H1 (cell line): ENCODE measurements at regions not wholly inside any gene's neighbourhood (a gene's known extent, or its start where the extent isn't known, plus 50 kb on each side); places are given as distances from the start of the nearest gene placed in this dataset.

Source experiments
- CTCF ChIA-PET: fragments of 300-600 bp; sonication (Branson Sonifier 250); formaldehyde crosslinking; loops from one replicate; lab custom pipeline; 2021; ENCODE audit not compliant: partially characterized antibody; lab: Charles Lee
- POLR2A ChIA-PET: fragments of 300-600 bp; sonication (Branson Sonifier 250); formaldehyde crosslinking; loops from one replicate; lab custom pipeline; 2021; ENCODE audit warnings: inconsistent platforms; ENCODE audit not compliant: partially characterized antibody; lab: Charles Lee
- DNase-seq, 2 experiments: peaks; one replicate each; pipeline versions ENCODE4 v3.0.0 to v3.0.0-alpha.2; 2010 to 2022; ENCODE audit warnings: low spot score in 2 of 2, low read depth in 1 of 2, mixed read lengths in 1 of 2
- FAIRE-seq: peaks from 2 replicates; lab custom pipeline; 2011; peaks lifted over from hg19 to GRCh38; lab: Jason Lieb, UNC
- H2AFZ ChIP-seq: 2 replicates; pipeline ENCODE4 v1.8.1; 2012; ENCODE audit warnings: low read length, inconsistent platforms
- H2AK5ac ChIP-seq: 2 replicates; pipeline ENCODE4 v1.6.1; 2013; ENCODE audit warnings: low read depth, low read length
- H2BK120ac ChIP-seq: replicated peaks from 2 replicates; pipeline ENCODE3; 2013; ENCODE audit warnings: low read depth, low read length, inconsistent platforms
- H2BK12ac ChIP-seq: 2 replicates; pipeline ENCODE4 v1.6.1; 2013; ENCODE audit warnings: low read depth, low read length
- H2BK15ac ChIP-seq: 2 replicates; pipeline ENCODE4 v1.6.1; 2013; ENCODE audit warnings: low read length
- H2BK20ac ChIP-seq: 2 replicates; pipeline ENCODE4 v1.6.1; 2013; ENCODE audit warnings: low read length
- H2BK5ac ChIP-seq: 2 replicates; pipeline ENCODE4 v1.6.1; 2013; ENCODE audit warnings: low read depth, low read length
- H3K14ac ChIP-seq: 2 replicates; pipeline ENCODE4 v1.6.1; 2013; ENCODE audit warnings: inconsistent platforms; ENCODE audit not compliant: insufficient read length
- H3K18ac ChIP-seq: 2 replicates; pipeline ENCODE4 v1.6.1; 2013; ENCODE audit warnings: low read length; ENCODE audit errors: extremely low read depth
- H3K23ac ChIP-seq: 2 replicates; pipeline ENCODE4 v1.6.1; 2013; ENCODE audit warnings: inconsistent platforms; ENCODE audit not compliant: insufficient read length
- H3K23me2 ChIP-seq: 2 replicates; pipeline ENCODE4 v1.6.1; 2013; ENCODE audit warnings: low read depth, low read length
- H3K27ac ChIP-seq: 2 replicates; pipeline ENCODE4 v1.6.1; 2011; ENCODE audit warnings: low read depth, low read length, inconsistent platforms
- H3K27me3 ChIP-seq, 4 experiments: replicated peaks in 1 of 4; 1 replicate in 1 of 4; 2 replicates in 3 of 4; pipeline versions ENCODE4 v1.6.1 to v1.8.1; 2011 to 2013; ENCODE audit warnings: low read length in 3 of 4, mild to moderate bottlenecking in 3 of 4, inconsistent platforms in 2 of 4, mixed read lengths in 2 of 4, moderate library complexity in 1 of 4; ENCODE audit not compliant: control insufficient read depth in 3 of 4, insufficient read depth in 3 of 4; ENCODE audit errors: extremely low read depth in 1 of 4
- H3K36me3 ChIP-seq, 4 experiments: 2 replicates each; pipeline versions ENCODE4 v1.6.1 to v1.8.1; 2011 to 2013; ENCODE audit warnings: mild to moderate bottlenecking in 4 of 4, low read length in 3 of 4, moderate library complexity in 2 of 4, control low read depth in 1 of 4, inconsistent platforms in 1 of 4; ENCODE audit not compliant: insufficient read depth in 4 of 4, control insufficient read depth in 2 of 4
- H3K4ac ChIP-seq: replicated peaks from 2 replicates; pipeline ENCODE3; 2013; ENCODE audit warnings: low read length, low read depth, mixed read lengths, inconsistent platforms; ENCODE audit not compliant: insufficient read length
- H3K4me1 ChIP-seq, 4 experiments: replicated peaks in 1 of 4; 1 replicate in 1 of 4; 2 replicates in 3 of 4; pipeline versions ENCODE4 v1.6.1 to v1.8.1; 2011 to 2013; ENCODE audit warnings: low read length in 3 of 4, inconsistent platforms in 2 of 4, mixed read lengths in 1 of 4; ENCODE audit not compliant: insufficient read depth in 4 of 4, control insufficient read depth in 3 of 4
- H3K4me2 ChIP-seq, 2 experiments: 2 replicates each; pipeline versions ENCODE4 v1.6.1 to v1.8.1; 2011 to 2013; ENCODE audit warnings: low read depth in 2 of 2, low read length in 2 of 2, control low read depth in 1 of 2, inconsistent platforms in 1 of 2, mild to moderate bottlenecking in 1 of 2; ENCODE audit not compliant: insufficient read depth in 1 of 2
- H3K4me3 ChIP-seq, 4 experiments: fragments of 200-600, 300-600 bp in 1 of 4; sonication (generic), shearing (Covaris generic), sonication (Bioruptor Twin) in 1 of 4; 2 replicates each; pipeline versions ENCODE4 v1.5.1 to v1.8.1; 2011 to 2016; ENCODE audit warnings: low read length in 4 of 4, low read depth in 3 of 4, control low read depth in 2 of 4, inconsistent platforms in 2 of 4, mild to moderate bottlenecking in 2 of 4, mixed read lengths in 1 of 4, moderate library complexity in 1 of 4; ENCODE audit not compliant: insufficient read depth in 2 of 4; ENCODE audit errors: extremely low read depth in 1 of 4
- H3K56ac ChIP-seq: replicated peaks from 2 replicates; pipeline ENCODE3; 2013; ENCODE audit warnings: low read depth, mild to moderate bottlenecking, mixed read lengths, low read length, inconsistent platforms; ENCODE audit not compliant: insufficient read length
- H3K79me1 ChIP-seq: 2 replicates; pipeline ENCODE4 v1.6.1; 2013; ENCODE audit warnings: low read depth, low read length, control low read depth
- H3K79me2 ChIP-seq, 2 experiments: 2 replicates each; pipeline versions ENCODE4 v1.6.1 to v1.8.1; 2012 to 2013; ENCODE audit warnings: low read length in 2 of 2, mild to moderate bottlenecking in 2 of 2, inconsistent platforms in 1 of 2; ENCODE audit not compliant: insufficient read depth in 2 of 2, control insufficient read depth in 1 of 2
- H3K9ac ChIP-seq, 4 experiments: replicated peaks in 1 of 4; 1 replicate in 1 of 4; 2 replicates in 3 of 4; pipeline versions ENCODE4 v1.6.1 to v1.8.1; 2011 to 2013; ENCODE audit warnings: low read depth in 3 of 4, low read length in 3 of 4, control low read depth in 2 of 4, mild to moderate bottlenecking in 2 of 4, moderate library complexity in 2 of 4, inconsistent platforms in 1 of 4; ENCODE audit errors: extremely low read depth in 1 of 4
- H3K9me3 ChIP-seq, 2 experiments: 2 replicates each; pipeline versions ENCODE4 v1.6.1 to v1.8.1; 2012 to 2013; ENCODE audit warnings: mild to moderate bottlenecking in 2 of 2, moderate library complexity in 2 of 2, control low read depth in 1 of 2, inconsistent platforms in 1 of 2, low read depth in 1 of 2, low read length in 1 of 2, mixed read lengths in 1 of 2; ENCODE audit not compliant: insufficient read depth in 2 of 2
- H4K20me1 ChIP-seq, 2 experiments: replicated peaks in 1 of 2; 2 replicates each; pipeline versions ENCODE3 to v1.8.1; 2011 to 2013; ENCODE audit warnings: inconsistent platforms in 2 of 2, low read length in 2 of 2, mild to moderate bottlenecking in 1 of 2; ENCODE audit not compliant: insufficient read depth in 2 of 2, control insufficient read depth in 1 of 2
- H4K5ac ChIP-seq: 2 replicates; pipeline ENCODE4 v1.6.1; 2013; ENCODE audit warnings: low read length, low read depth, mixed read lengths, inconsistent platforms; ENCODE audit not compliant: insufficient read length
- H4K8ac ChIP-seq: 2 replicates; pipeline ENCODE4 v1.8.0; 2013; ENCODE audit warnings: mild to moderate bottlenecking, moderate library complexity, low read length, inconsistent platforms; ENCODE audit not compliant: insufficient read depth; ENCODE audit errors: extremely low read depth
- H4K91ac ChIP-seq: replicated peaks from 2 replicates; pipeline ENCODE3; 2013; ENCODE audit warnings: low read length, mixed read lengths, inconsistent platforms; ENCODE audit not compliant: insufficient read length
- BCL11A ChIP-seq, 2 experiments: IDR thresholded peaks; one replicate each; pipeline ENCODE4 v1.6.1; 2011; ENCODE audit warnings: low read depth in 2 of 2, low read length in 2 of 2, mild to moderate bottlenecking in 2 of 2
- CHD2 ChIP-seq: IDR thresholded peaks from 2 replicates; pipeline ENCODE4 v1.6.1; 2012; ENCODE audit warnings: low read length, improper control_type of control experiment
- EGR1 ChIP-seq: IDR thresholded peaks from 2 replicates; pipeline ENCODE4 v1.6.1; 2011; ENCODE audit warnings: low read depth, low read length, borderline replicate concordance
- JUND ChIP-seq: IDR thresholded peaks from 2 replicates; pipeline ENCODE4 v1.6.1; 2011; ENCODE audit warnings: mild to moderate bottlenecking, improper control_type of control experiment, low read length
- KDM1A ChIP-seq: fragments of 200-600, 300-600 bp; sonication (generic); IDR thresholded peaks from 2 replicates; pipeline ENCODE4 v1.7.1; 2016; ENCODE audit warnings: mild to moderate bottlenecking, low read length, borderline replicate concordance
- NANOG ChIP-seq: IDR thresholded peaks from 2 replicates; pipeline ENCODE4 v1.6.1; 2011; ENCODE audit warnings: low read length, low read depth, mild to moderate bottlenecking, inconsistent platforms; ENCODE audit not compliant: insufficient read depth, poor library complexity, severe bottlenecking
- POLR2AphosphoS5 ChIP-seq: IDR thresholded peaks from 2 replicates; pipeline ENCODE4 v1.6.1; 2011; ENCODE audit warnings: low read depth, low read length
- RFX5 ChIP-seq: IDR thresholded peaks from 2 replicates; pipeline ENCODE4 v1.6.1; 2011; ENCODE audit warnings: low read depth, low read length, improper control_type of control experiment, borderline replicate concordance
- SIN3A ChIP-seq, 2 experiments: IDR thresholded peaks in 1 of 2; conservative IDR thresholded peaks in 1 of 2; 2 replicates each; pipeline ENCODE4 v1.6.1; 2011 to 2012; ENCODE audit warnings: low read length in 2 of 2, improper control_type of control experiment in 1 of 2, low read depth in 1 of 2, mild to moderate bottlenecking in 1 of 2
- SUZ12 ChIP-seq: fragments of 200-600 bp; sonication (generic); IDR thresholded peaks from 2 replicates; pipeline ENCODE4 v1.6.1; 2012; ENCODE audit warnings: mild to moderate bottlenecking, inconsistent platforms, low read length, moderate library complexity, mixed read lengths
- TAF1 ChIP-seq: IDR thresholded peaks from 2 replicates; pipeline ENCODE4 v1.6.1; 2011; ENCODE audit warnings: mild to moderate bottlenecking, low read depth, low read length
- TBP ChIP-seq: IDR thresholded peaks from 2 replicates; pipeline ENCODE4 v1.6.1; 2011; ENCODE audit warnings: low read depth, low read length, improper control_type of control experiment
- YY1 ChIP-seq: IDR thresholded peaks from 2 replicates; pipeline ENCODE4 v1.6.1; 2011; ENCODE audit warnings: low read depth, mild to moderate bottlenecking, low read length
- WGBS, 2 experiments: shearing (Covaris generic) in 1 of 2; methylation state at CpG; one replicate each; pipeline versions ENCODE4 v1.1.6 to v1.1.7; 2013 to 2015; ENCODE audit warnings: low lambda C conversion rate in 2 of 2, mixed read lengths in 2 of 2, inconsistent platforms in 1 of 2, low coverage in 1 of 2, missing lambda C conversion rate in 1 of 2; ENCODE audit not compliant: insufficient replicate concordance in 2 of 2, insufficient coverage in 1 of 2, insufficient read length in 1 of 2; ENCODE audit errors: extremely low coverage in 1 of 2, missing lambda C conversion rate in 1 of 2; 5-methylcytosine and 5-hydroxymethylcytosine counted together
- TF ChIP-seq, protein P1 (sequence below): IDR thresholded peaks from 2 replicates; pipeline ENCODE4 v1.6.1; 2011; ENCODE audit warnings: low read depth, mild to moderate bottlenecking, low read length; ENCODE audit not compliant: insufficient read depth

DNA sequence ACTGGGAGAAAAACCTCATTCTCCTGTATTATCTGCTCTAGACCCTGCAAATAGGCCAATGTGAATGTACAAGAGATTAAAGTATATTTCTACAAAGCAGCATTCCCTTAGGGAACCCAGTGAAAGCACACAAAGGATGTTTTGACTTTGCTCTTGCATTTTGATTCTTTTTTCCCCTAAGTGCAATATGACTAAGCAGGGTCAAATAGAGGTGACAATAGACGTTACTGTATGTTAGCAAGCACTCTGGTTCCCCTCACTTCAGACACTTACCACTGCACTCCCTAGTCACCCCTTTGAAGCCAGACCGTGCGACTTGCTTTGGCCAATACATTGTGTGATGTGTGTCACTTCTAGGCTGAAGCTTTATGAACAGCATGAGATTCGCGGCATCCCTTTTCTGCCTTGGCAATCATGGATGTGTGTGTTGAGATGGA, 209.7 kb downstream of the RHOU start:
- no peak overlapping the region for H2BK15ac ChIP-seq
- H3K27ac ChIP-seq, result no peak overlapping the region
- H3K23ac ChIP-seq, result no peak overlapping the region
- H3K79me2 ChIP-seq, result no peaks in the 10 kb centered on the region
- H3K56ac ChIP-seq, result no peak overlapping the region
- no peak for TF ChIP-seq JUND
- no peak for TF ChIP-seq KDM1A
- TF ChIP-seq YY1, result no peak
- no peak for TF ChIP-seq RFX5
- no peak for TF ChIP-seq EGR1
- TF ChIP-seq TBP, result no peak
- TF ChIP-seq TAF1, result no peak
- no peak for TF ChIP-seq CHD2
- no peak for TF ChIP-seq NANOG
- TF ChIP-seq, protein P1, sequence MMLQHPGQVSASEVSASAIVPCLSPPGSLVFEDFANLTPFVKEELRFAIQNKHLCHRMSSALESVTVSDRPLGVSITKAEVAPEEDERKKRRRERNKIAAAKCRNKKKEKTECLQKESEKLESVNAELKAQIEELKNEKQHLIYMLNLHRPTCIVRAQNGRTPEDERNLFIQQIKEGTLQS, result no peak
- TF ChIP-seq SIN3A (conservative IDR thresholded peaks at IDR 0.05 in 1 of 2, IDR thresholded peaks at IDR 0.05 in 1 of 2; ENCODE audit: low read depth in 1 of 2, low read length in 2 of 2), result no peak
- TF ChIP-seq BCL11A (IDR thresholded peaks at IDR 0.05; ENCODE audit: low read depth in 2 of 2, low read length in 2 of 2), result no peak
- TF ChIP-seq POLR2AphosphoS5, result no peak
- no peak for TF ChIP-seq SUZ12
- WGBS, 2 experiments, result 93% methylated on average over 5 of the region's 5 CpGs; no CpG with 5 or more reads in 1 of the 2 experiments
- no peaks in the 10 kb centered on the region for H4K20me1 ChIP-seq
- no peak overlapping the region for H3K4ac ChIP-seq
- FAIRE-seq (no peak), DNase-seq (no peak)
- no peak overlapping the region for H4K8ac ChIP-seq
- H2BK120ac ChIP-seq, result no peak overlapping the region
- no peak overlapping the region for H4K91ac ChIP-seq
- no peaks in the 10 kb centered on the region for H3K23me2 ChIP-seq
- no peak overlapping the region for H3K9ac ChIP-seq
- H2BK20ac ChIP-seq, result no peak overlapping the region
- no peak overlapping the region for H2BK5ac ChIP-seq
- CTCF ChIA-PET, result no interaction called here
- H3K14ac ChIP-seq, result no peak overlapping the region
- POLR2A ChIA-PET, result no interaction called here
- H2BK12ac ChIP-seq, result no peak overlapping the region
- H2AFZ ChIP-seq, result no peak overlapping the region
- H2AK5ac ChIP-seq, result no peak overlapping the region
- H3K4me3 ChIP-seq, result no peak overlapping the region
- peaks cover 0 to 4% (median 2%) of the 10 kb centered on the region in 4 experiments; a peak in 4 of 7 replicates for H3K4me1 ChIP-seq
- H4K5ac ChIP-seq, result no peak overlapping the region
- H3K36me3 ChIP-seq, result no peaks in the 10 kb centered on the region
- H3K79me1 ChIP-seq, result no peaks in the 10 kb centered on the region
- H3K18ac ChIP-seq, result no peak overlapping the region
- H3K9me3 ChIP-seq, result no peaks in the 10 kb centered on the region
- no peaks in the 10 kb centered on the region for H3K27me3 ChIP-seq
- H3K4me2 ChIP-seq, result no peak overlapping the region
